A673 (cell line): ENCODE measurements at regions not wholly inside any gene's neighbourhood (a gene's known extent, or its start where the extent isn't known, plus 50 kb on each side); places are given as distances from the start of the nearest gene placed in this dataset.

Experiments used
- EZH2 ChIP-seq: fragments of 200-600 bp; sonication (generic); IDR thresholded peaks from 2 replicates; pipeline ENCODE4 v1.6.1; 2017; ENCODE audit warnings: borderline replicate concordance, low read depth, mild to moderate bottlenecking, mixed read lengths, antibody characterized with exemption, low read length; ENCODE audit not compliant: poor library complexity, severe bottlenecking
- TF ChIP-seq, protein P1 (sequence below): fragments of 300-800, 200-600 bp; sonication (generic); conservative IDR thresholded peaks from 2 replicates; pipeline ENCODE4 v1.5.1; 2017; ENCODE audit warnings: low read depth, mild to moderate bottlenecking, antibody characterized with exemption, low read length, moderate library complexity, mixed read lengths

DNA sequence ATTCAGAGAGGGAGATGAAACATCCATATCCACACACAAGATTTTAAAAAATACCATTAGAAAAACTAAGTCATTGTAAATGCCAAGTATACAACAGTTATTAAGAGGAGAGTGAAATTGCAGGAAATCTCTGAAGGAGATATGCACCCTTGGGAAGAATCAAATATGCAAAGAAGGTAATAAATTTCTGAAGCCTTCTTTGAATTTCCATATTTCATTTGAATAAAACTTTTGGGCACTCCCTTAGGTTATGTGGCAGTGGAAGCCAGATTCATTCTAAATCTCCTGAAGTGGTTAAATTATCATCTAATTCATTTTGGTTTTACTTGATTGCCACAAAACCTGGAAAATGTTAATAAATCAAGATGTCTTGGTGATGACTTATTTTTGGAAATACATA, 138.9 kb upstream of the CLEC14A start:
- TF ChIP-seq, protein P1, sequence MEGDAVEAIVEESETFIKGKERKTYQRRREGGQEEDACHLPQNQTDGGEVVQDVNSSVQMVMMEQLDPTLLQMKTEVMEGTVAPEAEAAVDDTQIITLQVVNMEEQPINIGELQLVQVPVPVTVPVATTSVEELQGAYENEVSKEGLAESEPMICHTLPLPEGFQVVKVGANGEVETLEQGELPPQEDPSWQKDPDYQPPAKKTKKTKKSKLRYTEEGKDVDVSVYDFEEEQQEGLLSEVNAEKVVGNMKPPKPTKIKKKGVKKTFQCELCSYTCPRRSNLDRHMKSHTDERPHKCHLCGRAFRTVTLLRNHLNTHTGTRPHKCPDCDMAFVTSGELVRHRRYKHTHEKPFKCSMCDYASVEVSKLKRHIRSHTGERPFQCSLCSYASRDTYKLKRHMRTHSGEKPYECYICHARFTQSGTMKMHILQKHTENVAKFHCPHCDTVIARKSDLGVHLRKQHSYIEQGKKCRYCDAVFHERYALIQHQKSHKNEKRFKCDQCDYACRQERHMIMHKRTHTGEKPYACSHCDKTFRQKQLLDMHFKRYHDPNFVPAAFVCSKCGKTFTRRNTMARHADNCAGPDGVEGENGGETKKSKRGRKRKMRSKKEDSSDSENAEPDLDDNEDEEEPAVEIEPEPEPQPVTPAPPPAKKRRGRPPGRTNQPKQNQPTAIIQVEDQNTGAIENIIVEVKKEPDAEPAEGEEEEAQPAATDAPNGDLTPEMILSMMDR = no peak
- TF ChIP-seq EZH2 = no peak
